Loucy (cell line): ENCODE measurements at regions not wholly inside any gene's neighbourhood (a gene's known extent, or its start where the extent isn't known, plus 50 kb on each side); places are given as distances from the start of the nearest gene placed in this dataset.

Source experiments
- CTCF ChIP-seq: fragments of 200-600 bp; sonication (generic); conservative IDR thresholded peaks from 2 replicates; pipeline ENCODE4 v1.5.1; 2014; ENCODE audit warnings: mild to moderate bottlenecking, antibody characterized with exemption, low read length
- EZH2phosphoT487 ChIP-seq: fragments of 200-600 bp; IDR thresholded peaks from 2 replicates; pipeline ENCODE4 v1.6.1; 2018; ENCODE audit warnings: antibody characterized with exemption, mild to moderate bottlenecking, moderate library complexity, borderline replicate concordance

- no peak for TF ChIP-seq CTCF
- no peak for TF ChIP-seq EZH2phosphoT487
Observed at GRCh38 chr16:86049641-86050040, 150.7 kb downstream of the IRF8 start.
